GM19238 (cell line): ENCODE measurements at regions not wholly inside any gene's neighbourhood (a gene's known extent, or its start where the extent isn't known, plus 50 kb on each side); places are given as distances from the start of the nearest gene placed in this dataset.
"Not testable (repeated sequence)": the region's sequence is repeated elsewhere in the genome, so short reads cannot be mapped to it uniquely, and the experiment has no call there.

Experiments
- DNase-seq: peaks from one replicate; pipeline ENCODE4 v3.0.0; 2011; ENCODE audit warnings: low spot score; ENCODE audit not compliant: insufficient read length

DNA sequence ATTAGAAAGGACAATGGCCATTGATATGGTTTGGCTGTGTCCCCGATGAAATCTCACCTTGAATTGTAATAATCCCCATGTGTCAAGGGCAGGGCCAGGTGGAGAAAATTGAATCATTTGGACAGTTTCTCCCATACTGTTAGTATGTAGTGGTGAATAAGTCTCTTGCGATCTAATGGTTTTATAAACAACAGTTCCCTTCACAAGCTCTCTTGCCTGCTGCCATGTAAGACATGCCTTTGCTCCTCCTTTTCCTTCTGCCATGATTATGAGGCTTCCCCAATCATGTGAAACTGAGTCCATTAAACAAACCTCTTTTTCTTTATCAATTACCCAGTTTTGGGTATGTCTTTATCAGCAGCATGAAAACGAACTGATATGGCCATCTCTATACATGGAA is 302.7 kb downstream of the SFMBT2 start:
- no peak for DNase-seq

DNA sequence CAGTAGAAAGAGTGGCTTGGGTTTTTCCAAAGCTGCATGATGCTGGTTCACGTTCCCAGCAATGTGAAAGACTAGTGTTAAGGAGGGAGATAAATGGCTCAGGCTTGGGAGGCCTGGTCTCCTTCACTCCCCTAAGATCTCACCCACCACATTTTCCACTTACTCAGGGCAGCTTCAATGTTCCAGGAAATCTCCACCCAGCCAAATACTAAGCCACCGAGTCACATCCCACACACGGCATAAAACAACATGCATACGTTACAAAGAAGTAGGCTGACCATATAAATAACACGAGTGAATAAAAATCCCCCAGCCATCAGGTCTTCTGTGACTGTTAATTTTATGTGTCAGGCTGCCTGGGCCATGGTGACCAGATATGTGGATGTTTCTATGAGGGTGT is 303.5 kb downstream of the SFMBT2 start:
- no peak for DNase-seq

DNA sequence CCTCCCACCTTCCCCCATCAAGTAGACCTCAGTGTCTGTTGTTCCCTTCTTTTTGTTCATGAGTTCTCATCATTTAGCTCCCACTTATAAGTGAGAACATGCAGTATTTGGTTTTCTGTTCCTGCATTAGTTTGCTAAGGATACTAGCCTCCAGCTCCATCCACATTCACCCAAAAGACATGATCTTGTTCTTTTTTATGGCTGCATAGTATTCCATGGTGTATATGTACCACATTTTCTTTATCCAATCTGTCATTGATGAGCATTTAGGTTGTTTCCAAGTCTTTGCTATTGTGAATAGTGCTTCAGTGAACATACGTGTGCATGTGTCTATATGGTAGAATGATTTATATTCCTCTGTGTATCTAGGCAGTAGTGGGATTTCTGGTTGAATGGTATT is 306.5 kb downstream of the SFMBT2 start:
- not testable (repeated sequence) for DNase-seq

DNA sequence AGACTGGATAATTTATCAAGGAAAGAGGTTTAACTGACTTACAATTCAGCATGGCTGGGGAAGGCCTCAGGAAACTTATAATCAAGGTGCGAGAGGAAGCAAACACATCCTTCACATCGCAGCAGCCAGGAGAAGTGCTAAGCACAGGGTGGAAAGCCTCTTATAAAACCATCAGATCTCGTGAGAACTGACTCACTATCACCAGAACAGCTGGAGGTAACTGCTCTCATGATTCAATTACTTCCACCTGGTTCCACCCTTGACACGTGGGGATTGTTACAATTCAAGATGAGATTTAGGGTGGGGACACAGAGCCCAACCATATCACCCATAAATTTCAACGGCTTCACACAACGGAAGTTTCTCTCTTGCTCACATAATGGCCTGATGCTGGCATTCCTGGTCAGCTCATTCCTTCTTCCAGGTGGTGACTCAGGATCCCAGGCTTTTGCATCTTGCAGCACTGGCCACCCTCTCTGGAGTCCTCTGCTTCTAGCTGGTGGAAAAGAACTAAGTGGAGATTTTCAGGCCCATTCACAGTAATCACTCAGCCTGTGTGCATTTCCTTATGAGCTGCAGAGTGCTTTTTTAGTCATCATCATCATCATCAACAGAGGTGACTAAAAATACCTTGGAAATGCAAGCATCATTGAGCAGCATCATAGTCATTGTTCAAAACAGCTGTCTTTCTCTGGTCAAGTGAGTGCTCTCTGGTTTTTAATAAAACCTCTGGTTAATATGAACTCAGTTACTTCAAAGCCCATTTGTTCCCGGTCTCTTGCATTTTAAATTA is 308.1 kb downstream of the SFMBT2 start:
- no peak for DNase-seq

DNA sequence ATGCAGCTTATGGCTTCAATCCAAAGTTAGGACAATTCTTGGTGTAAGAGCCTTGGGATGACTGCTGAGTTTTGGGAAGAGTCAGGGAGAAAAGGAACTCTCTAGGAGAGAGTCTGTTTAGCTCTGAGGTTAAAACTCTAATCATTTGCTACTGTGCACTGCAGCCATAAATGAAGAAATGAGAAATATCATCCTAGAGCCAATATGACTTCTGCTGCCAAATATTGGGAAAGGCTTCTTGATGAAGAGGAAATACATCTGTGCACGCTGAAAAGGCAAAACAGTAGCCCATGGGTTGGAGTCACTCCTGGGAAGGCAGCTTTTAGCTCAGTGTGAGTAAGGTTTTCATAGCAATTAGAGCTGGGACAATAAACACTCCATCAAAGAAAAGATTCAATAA is 308.8 kb downstream of the SFMBT2 start:
- no peak for DNase-seq

DNA sequence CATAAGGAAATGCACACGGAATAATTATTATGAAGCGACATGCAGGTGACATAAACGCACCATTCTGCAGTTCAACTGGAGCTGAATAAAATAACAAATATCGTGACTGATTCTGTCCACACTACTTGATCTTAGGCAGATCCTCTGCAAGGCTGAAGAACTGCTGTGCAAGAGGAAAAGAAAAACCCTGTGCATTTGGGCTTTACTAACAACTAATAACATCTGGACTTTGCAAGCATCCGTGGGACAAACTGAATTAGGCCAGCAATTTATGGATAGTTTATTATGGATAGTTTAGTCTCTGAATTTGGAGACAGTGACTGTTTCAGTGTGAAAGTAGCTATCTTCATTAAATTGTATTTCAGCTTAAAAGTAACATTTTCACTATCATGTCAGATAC is 309.4 kb downstream of the SFMBT2 start:
- no peak for DNase-seq

DNA sequence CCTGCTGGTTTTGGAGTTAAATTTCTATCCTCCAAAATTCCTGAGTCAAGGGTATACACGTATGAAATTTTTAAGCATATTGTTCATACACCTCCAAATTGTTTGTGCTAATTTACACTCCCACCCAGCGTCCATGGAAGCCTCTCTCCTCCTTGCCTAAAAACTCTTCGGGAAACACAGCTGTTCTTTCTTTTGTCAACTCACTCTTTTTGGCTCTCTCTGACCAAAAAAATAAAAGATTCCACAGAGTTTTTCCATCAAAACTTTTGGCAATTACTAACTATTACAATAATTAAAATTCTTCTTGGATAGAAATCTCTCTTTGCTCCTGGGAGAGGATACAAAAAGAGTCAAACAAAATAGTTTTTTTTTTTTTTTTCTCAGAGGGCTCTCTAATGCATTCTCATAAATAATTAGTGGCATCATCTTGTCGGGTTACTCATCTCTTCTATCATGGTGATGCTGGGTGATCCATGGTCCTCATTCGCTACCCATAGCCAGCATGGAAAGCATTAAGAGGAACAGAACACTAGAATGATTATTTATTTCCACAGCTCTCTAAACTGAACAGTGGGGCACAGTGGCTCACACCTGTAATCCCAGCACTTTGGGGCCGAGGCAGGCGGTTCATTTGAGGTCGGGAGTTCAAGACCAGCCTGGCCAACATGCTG is 310.7 kb downstream of the SFMBT2 start:
- DNase-seq, result no peak

DNA sequence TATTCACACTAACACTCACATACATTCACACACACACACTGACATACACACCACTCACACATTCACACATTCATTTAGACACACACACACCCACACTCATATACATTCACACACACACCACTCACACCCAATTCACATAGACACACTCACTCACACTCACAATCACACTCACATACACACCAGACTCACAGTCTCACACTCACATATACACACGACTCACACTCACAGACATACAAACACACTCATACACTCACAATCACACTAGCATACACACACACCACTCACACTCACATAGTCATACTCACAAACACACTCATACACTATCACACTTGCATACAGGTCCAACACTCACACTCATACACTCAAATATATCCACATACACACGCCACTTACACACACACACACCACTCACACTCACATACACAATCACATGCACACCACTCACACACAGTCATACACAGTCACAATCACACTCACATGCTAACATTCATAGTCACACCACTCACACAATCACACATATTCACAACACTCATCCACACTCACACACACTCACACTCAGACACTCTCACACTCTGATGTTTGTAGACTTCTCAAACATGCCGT is 312.6 kb downstream of the SFMBT2 start:
- no peak for DNase-seq

DNA sequence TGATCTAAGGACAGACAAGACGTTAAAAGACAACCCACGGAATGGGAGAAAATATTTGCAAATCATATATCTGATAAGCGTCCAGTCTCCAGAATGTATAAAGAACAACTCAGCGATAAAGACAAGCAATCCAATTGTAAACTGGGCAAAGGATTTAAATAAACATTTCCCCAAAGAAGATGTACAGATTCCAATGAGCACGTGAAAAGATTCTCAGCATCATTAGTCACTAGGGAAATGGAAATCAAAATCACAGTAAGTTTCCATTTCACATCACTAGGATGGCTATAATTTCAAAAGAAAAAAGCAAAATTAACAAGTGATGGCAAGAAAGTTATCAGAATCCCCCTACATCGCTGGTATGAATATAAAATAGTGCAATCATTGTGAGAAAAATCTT is 316.1 kb downstream of the SFMBT2 start:
- DNase-seq, result no peak

DNA sequence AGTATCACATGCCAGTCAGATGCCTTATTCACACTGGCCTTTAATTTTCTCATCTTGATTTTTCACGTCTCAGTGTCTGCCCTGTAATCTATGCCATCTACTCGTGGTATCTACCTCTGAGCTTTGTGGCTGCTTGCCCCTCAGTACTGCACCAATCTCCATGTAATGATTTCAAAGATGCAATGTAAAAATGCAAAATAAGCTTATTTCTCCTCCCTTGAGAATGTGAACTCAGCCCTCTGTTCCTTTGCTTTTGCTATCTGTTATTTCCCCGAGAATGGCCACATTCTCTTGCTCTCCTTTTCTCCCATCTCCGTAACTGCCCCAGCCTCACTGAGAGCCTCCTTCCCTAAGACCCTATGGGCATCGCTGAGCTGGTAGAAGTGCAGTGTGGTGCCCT is 317.5 kb downstream of the SFMBT2 start:
- DNase-seq, result no peak

DNA sequence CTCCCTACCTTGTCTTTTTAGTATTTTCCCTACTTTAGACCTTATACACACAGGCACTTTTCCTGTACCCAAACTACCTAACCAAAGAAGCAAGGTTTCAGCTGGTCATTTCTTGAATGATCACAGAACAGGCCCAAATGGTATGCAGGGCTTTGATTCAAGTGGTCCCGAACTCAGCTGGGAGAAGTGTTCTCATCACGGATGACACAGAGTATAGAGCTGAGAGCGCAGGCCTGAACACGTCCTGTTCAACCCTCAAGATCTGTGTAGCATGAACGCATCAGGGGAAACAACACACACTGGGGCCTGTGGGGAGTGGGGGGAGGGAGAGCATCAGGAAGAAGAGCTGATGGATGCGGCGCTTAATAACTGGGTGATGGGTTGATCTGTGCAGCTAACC is 318.2 kb downstream of the SFMBT2 start:
- DNase-seq, result no peak

DNA sequence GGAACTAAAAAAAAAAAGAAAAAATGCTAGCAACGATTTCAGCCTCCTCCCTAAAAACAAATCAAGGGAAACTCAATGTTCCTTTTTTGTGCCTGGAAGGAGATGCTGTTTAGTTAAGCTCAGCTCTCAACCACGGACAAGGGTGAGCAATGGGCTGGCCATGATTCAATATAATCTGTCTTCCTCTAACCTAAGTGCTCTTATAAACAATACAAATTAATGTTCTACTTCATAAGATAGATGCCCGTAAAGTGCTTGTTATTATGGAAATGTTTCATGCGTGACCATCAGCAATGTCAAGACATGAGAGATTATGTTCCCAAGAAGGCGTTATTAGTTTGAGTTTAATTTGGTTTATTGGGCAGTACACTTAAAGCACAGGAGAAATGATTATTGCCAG is 320.3 kb downstream of the SFMBT2 start:
- DNase-seq, result no peak

DNA sequence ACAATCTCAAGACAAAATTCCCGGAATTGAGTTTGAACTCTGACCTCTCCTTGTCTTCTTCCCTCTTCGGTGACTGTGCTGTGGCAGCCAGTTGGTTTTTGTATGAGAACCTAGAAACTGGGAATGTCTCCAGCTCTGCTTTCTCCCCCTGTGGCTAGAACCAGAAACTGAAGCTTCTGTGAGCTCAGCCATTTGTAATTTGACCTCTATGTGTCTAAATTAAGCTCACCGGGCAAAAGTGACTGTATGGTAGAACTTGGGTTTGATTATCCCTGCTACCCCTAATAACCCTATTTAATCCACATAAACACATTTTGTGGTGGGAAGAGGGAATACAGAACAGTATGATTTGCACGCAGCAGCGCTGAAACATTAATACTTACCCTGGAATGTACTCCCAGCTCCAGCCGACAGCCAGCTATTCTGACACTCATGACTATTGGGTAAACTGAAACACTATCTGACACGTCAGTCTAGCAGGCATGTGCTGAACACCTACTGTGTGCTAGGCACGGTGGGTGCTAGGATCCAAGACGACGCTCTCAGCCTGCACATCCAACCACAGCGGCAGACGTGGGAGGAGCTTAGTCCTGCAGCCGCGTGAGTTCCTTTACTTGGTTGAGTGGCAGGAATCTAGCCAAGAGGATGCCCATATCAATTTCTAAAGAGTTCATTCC is 324.8 kb downstream of the SFMBT2 start:
- no peak for DNase-seq

DNA sequence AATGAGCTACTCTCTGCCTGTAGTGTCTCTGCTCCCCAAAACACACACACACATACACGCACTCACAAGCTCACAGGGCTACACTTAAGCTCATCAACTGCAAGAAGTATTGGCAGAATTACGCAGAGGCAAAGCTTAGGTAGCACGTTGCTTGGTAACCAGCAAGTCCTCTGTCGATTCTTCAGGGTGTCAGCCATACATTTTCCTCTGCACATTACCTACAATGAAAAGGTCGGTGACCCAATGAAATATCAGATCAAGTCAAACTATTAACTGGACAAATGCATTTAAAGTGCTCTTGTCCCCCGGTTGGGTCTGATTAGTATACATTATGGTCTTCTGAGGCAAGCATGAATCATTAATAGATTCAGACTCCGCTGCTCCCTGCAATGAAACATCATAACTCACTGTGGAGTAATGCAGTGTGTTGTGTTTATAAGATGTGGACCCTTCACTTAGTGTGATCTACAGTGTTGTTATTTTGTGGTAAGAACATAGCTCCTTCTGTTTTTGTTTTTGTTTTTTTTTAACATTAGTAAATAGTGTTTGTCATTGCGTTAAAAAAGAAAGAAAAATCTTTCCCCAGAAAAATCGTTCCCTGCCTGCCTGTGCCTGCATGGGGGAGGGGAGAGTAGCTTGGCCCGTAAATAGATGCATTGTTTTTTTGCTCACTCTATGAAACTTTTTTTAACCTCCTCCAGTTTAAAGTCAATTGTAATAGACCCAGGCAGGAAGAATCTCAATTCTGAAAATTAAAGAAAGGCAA is 325.5 kb downstream of the SFMBT2 start:
- no peak for DNase-seq

DNA sequence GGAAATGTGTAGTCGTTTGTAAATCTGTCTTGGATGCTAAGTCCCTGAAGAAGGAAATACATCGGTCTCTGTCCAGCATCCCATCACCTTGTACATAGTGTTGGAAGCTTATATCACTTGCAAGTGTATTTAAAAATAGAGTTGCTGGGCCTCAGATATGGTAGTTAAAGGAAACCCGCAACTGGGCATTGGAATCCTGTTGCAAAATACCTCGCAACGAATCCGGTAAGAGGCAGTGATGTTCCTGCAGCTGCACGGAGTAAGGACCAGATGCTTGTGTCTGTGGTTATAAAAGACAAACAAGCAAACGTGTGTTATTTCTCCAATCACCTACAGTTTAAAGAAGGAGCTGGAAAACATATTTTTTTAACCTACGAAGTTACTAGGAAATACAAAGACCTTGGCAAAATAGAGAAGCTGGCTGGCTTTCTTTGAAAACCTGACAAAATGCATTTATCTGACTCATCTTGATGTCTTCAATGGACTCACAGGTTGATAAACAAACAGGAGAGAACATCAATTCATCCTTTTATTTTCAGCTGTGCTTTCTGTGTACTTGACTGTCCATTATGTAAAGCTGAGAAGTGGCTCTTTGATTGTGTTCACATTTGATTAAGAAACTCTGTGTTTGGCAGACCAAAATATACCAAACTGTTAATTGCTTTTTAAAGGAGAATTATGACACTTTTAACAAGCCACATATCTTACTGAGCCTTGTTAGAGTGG is 326.4 kb downstream of the SFMBT2 start:
- DNase-seq, result no peak

DNA sequence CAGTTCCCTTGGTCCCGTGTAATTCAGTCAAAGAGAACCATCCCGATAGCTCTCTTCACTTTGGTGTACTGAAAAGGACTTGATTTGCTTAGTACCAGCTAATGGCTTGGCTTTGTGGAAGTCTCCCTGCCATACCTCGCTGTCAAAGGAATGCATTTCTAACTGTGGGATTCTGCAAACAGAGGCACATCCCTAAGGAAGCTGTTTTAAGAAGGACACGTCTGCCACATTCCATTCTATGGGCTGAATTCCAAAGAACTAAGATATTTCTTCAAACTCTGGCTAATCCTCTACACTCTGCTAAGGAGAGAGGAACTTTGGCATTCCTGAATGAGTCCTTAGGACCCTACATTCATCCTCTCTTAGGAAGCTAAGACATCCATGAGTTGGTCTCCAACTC is 327.9 kb downstream of the SFMBT2 start:
- DNase-seq, result no peak

DNA sequence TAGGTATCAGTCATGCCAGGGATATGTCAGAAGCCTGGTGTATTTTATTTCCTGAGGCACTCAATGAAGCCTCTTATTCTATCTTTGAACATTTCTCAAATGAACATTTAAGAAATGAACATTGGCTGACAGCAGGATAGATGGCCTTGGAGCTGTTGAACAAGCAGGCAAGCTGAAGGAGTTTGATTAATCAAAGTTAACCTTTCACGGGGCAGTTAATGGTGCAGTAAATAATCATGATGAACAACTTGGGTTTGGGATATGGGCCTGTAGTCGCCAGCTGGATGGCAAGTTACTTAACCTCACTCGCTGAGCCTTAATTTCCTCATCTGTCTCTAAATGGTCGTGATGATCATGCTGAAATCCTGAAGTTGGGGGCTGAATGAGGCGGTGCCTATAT is 333.0 kb downstream of the SFMBT2 start:
- no peak for DNase-seq

DNA sequence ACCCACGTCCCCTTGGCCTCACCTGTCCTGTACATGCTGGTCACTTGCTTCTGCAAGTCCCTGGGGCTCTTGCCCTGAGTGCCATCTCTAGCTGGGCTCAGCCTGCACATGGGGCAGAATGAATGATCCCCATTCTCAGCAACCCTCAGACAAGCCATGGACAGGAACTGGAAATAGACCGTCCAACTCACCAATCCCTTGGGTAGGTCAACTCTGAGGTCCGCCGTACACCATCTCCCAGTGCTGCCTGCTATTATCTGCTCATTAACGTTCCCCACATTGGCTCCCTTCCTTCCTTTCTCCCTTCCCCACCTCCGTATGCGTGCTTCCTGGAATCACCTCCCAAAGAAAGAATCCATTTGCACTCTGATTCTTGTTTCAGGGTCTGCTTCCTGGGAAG is 335.0 kb downstream of the SFMBT2 start:
- no peak for DNase-seq

DNA sequence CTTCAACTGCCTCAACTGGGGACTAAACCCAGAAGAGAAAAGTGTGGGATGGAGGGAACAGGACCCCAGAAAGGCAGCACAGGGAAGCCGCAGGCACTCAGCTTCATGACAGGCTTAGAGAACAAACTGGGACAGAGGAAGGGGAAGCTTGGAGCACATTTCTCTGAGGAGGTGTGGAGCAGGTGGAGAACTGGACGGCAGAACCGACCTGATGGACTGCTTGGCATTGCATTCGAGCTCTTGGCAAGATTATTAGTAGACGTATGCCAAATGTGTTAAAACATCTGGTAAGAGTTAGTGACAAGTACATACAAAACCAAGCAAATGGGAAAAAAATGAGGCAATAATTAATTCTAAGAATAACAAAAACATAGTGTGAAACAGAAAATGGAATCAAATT is 335.7 kb downstream of the SFMBT2 start:
- DNase-seq, result no peak

DNA sequence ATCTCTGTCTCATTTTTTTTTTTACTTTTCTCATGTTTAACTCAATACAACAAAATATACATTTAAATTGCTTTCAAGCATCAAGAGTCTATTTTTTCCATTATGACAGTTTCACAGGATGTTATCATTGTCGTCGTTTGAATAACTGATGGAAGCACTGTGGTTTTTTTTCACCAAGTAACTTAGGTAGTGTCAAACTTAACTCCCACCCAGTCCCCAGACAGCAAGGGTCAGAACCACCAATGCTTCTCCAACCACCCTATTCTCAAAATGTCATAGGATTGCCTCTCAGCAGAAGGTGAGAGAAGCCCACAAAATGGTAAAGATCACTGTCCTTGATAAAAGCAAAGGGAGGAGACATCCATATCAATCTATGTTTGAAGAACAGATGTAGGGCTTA is 339.4 kb downstream of the SFMBT2 start:
- DNase-seq, result no peak

DNA sequence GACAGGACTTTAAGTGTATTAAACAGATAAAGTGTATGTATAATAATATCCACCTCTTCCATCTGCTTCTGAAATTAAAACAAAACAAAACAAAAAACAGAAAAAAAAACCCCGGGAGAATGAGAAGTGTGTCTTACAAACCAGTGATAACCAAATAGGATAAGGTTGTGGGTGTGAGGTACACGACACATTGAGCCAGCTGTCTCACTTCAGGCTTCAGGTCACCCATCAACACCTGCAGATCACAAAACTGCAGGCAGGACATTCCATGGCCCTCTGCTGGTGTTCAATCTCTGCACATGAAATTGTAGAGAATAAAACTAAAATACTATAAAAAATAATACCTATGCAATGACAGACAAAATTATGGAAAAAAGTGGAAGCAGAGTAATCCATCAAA is 339.9 kb downstream of the SFMBT2 start:
- DNase-seq, result no peak
